ENCODE measurements at regions not wholly inside any gene's neighbourhood (a gene's known extent, or its start where the extent isn't known, plus 50 kb on each side); places are given as distances from the start of the nearest gene placed in this dataset.

DNA sequence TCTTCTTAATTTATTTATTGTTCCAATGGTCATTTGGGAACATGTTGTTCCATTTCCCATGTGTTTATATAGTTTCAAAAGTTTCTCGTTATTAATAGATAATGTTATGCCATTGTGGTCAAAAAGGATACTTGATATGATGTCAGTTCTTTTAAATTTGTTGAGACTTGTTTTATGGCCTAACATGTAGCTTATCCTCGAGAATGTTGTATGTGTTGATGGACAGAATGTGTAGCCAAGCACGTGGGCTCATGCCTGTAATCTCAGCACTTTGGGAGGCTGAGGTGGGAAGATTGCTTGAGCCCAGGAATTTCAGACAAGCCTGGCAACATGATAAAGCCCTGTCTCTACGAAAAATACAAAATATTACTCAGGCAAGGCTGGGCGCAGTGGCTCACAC lies 168.5 kb upstream of the USP38 start:
- H3K36me3 ChIP-seq (ENCODE audit: control insufficient read depth, insufficient read depth, low read length): no peaks in the 10 kb centered on the region
- no peak for DNase-seq (ENCODE audit: extremely low read depth, insufficient read length)
- no peak overlapping the region for H3K4me3 ChIP-seq (replicated peaks; ENCODE audit: low read depth, low read length)
- TF ChIP-seq, protein P1, sequence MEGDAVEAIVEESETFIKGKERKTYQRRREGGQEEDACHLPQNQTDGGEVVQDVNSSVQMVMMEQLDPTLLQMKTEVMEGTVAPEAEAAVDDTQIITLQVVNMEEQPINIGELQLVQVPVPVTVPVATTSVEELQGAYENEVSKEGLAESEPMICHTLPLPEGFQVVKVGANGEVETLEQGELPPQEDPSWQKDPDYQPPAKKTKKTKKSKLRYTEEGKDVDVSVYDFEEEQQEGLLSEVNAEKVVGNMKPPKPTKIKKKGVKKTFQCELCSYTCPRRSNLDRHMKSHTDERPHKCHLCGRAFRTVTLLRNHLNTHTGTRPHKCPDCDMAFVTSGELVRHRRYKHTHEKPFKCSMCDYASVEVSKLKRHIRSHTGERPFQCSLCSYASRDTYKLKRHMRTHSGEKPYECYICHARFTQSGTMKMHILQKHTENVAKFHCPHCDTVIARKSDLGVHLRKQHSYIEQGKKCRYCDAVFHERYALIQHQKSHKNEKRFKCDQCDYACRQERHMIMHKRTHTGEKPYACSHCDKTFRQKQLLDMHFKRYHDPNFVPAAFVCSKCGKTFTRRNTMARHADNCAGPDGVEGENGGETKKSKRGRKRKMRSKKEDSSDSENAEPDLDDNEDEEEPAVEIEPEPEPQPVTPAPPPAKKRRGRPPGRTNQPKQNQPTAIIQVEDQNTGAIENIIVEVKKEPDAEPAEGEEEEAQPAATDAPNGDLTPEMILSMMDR (IDR thresholded peaks at IDR 0.05; ENCODE audit: insufficient read depth, low read length, poor library complexity, severe bottlenecking): no peak
- no peaks in the 10 kb centered on the region for H3K27me3 ChIP-seq (replicated peaks; ENCODE audit: control insufficient read depth, insufficient read depth, low read length)

GRCh38 chr4:143017210-143017609 lies 167.5 kb upstream of the USP38 start:
- Histone ChIP-seq H3K36me3 (ENCODE audit: control insufficient read depth, insufficient read depth, low read length) (no peaks in the 10 kb centered on the region), H3K4me3 (replicated peaks; ENCODE audit: low read depth, low read length) (no peak overlapping the region), H3K27me3 (replicated peaks; ENCODE audit: control insufficient read depth, insufficient read depth, low read length) (no peaks in the 10 kb centered on the region)
- TF ChIP-seq, protein P1 (IDR thresholded peaks at IDR 0.05; ENCODE audit: insufficient read depth, low read length, poor library complexity, severe bottlenecking): no peak
- DNase-seq (ENCODE audit: extremely low read depth, insufficient read length): no peak

DNA sequence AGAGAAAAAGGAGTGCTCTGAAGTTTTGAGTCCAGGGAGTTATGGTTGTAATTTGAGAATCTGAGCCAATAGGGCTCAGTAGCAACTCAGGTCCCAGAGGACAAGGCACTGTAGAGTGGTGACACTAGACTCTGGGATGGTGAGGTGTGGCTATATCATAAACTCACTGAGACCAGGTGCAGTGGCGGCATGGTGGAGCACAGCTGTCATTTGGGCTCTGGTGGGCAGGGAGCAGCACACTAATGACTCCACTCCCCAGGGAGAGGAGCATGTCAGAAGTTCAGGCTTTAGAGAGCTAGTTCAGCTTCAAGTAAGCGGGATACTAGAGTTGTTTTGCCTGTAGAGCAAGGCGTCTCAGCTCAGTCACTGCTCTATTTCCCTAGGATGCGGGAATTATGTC lies 165.4 kb upstream of the USP38 start:
- H3K27me3 ChIP-seq (replicated peaks; ENCODE audit: control insufficient read depth, insufficient read depth, low read length): no peaks in the 10 kb centered on the region
- H3K36me3 ChIP-seq (ENCODE audit: control insufficient read depth, insufficient read depth, low read length): no peaks in the 10 kb centered on the region
- DNase-seq (ENCODE audit: extremely low read depth, insufficient read length): no peak
- TF ChIP-seq, protein P1 (IDR thresholded peaks at IDR 0.05; ENCODE audit: insufficient read depth, low read length, poor library complexity, severe bottlenecking): no peak
- no peak overlapping the region for H3K4me3 ChIP-seq (replicated peaks; ENCODE audit: low read depth, low read length)

GRCh38 chr4:143021384-143021783 lies 163.3 kb upstream of the USP38 start:
- peak; percentile 40 for DNase-seq (ENCODE audit: extremely low read depth, insufficient read length)
- Histone ChIP-seq H3K27me3 (replicated peaks; ENCODE audit: control insufficient read depth, insufficient read depth, low read length) (no peaks in the 10 kb centered on the region), H3K36me3 (ENCODE audit: control insufficient read depth, insufficient read depth, low read length) (no peaks in the 10 kb centered on the region), H3K4me3 (replicated peaks; ENCODE audit: low read depth, low read length) (no peak overlapping the region)
- TF ChIP-seq, protein P1 (IDR thresholded peaks at IDR 0.05; ENCODE audit: insufficient read depth, low read length, poor library complexity, severe bottlenecking): no peak

DNA sequence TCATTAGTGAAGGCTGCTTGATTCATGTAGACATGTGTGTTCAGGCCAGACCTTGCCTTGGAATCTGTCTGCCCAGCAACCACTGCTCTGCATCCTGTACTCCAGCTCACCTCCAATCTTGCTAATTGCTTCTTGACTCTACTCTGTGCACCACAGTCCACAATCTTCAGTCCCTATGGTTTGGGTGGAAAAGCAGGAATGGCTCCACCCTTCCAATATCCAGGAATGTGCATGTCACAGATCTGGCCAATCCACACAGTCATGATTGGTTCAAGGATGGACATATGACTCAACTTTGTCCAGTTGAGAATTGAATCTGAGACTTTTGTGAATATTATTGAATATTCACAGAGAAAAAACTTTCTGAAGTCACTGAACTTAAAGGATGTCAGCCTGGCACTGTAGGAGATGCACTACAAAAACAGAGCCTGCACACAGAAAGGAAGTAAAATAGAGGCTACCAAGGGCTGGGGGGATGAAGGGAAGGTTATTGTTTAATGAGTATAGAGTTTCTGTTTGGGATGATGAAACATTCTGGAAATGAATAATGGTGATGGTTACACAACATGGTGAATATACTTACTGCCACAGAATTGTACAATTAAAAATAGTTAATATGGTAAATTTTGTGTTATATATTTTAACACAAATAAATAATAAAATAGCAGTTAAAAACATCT lies 161.3 kb upstream of the USP38 start:
- TF ChIP-seq, protein P1 (IDR thresholded peaks at IDR 0.05; ENCODE audit: insufficient read depth, low read length, poor library complexity, severe bottlenecking): no peak
- DNase-seq (ENCODE audit: extremely low read depth, insufficient read length): no peak
- Histone ChIP-seq H3K4me3 (replicated peaks; ENCODE audit: low read depth, low read length) (no peak overlapping the region), H3K36me3 (ENCODE audit: control insufficient read depth, insufficient read depth, low read length) (no peaks in the 10 kb centered on the region), H3K27me3 (replicated peaks; ENCODE audit: control insufficient read depth, insufficient read depth, low read length) (no peaks in the 10 kb centered on the region)
